ENCODE measurements at regions not wholly inside any gene's neighbourhood (a gene's known extent, or its start where the extent isn't known, plus 50 kb on each side); places are given as distances from the start of the nearest gene placed in this dataset.

- H3K36me3 ChIP-seq (ENCODE audit: insufficient read depth, low read length): no peaks in the 10 kb centered on the region
- no peaks in the 10 kb centered on the region for H3K9me2 ChIP-seq (ENCODE audit: insufficient read depth, low read length)
- BruUV-seq (replicated peaks): no TSS peak
- POLR2A ChIA-PET: interaction anchor here (0.8 kb wide), 1 partner anchor 15 kb away, joined by 4 read pairs; no protein-coding TSS in a partner anchor
- CTCF ChIA-PET (ENCODE audit: unreplicated experiment): no interaction called here
- H3K9me3 ChIP-seq (ENCODE audit: low read length): no peaks in the 10 kb centered on the region
- TF ChIP-seq EZH2phosphoT487 (IDR thresholded peaks at IDR 0.05; ENCODE audit: borderline replicate concordance, low read depth, low read length): no peak
- TF ChIP-seq CTCF (conservative IDR thresholded peaks at IDR 0.05; ENCODE audit: low read length): no peak
- no peak overlapping the region for H3K27ac ChIP-seq (ENCODE audit: low read depth, low read length, poor library complexity, severe bottlenecking)
- intact Hi-C loops (cut with micrococcal nuclease; ENCODE audit: unreplicated experiment): no loop called here
- H3K4me1 ChIP-seq (ENCODE audit: insufficient read depth, low read length, poor library complexity, severe bottlenecking): no peaks in the 10 kb centered on the region
- no peak overlapping the region for H3K4me2 ChIP-seq (ENCODE audit: low read length)
- no peak for DNase-seq (ENCODE audit: low spot score)
- H2AFZ ChIP-seq (ENCODE audit: low read length): no peak overlapping the region
- no peak overlapping the region for H3K4me3 ChIP-seq (ENCODE audit: low read depth, low read length, poor library complexity, severe bottlenecking)
- no peaks in the 10 kb centered on the region for H4K20me1 ChIP-seq (ENCODE audit: insufficient read depth, low read length)
- no peaks in the 10 kb centered on the region for H3K79me2 ChIP-seq (ENCODE audit: insufficient read depth, low read depth, low read length)
Measured at GRCh38 chr5:29370248-29370647, 1823.2 kb upstream of the CDH6 start.

GRCh38 chr5:29367176-29367833 lies 1826.2 kb upstream of the CDH6 start:
- H2AFZ ChIP-seq (ENCODE audit: low read length): no peak overlapping the region
- no peaks in the 10 kb centered on the region for H3K36me3 ChIP-seq (ENCODE audit: insufficient read depth, low read length)
- no peak for TF ChIP-seq EZH2phosphoT487 (IDR thresholded peaks at IDR 0.05; ENCODE audit: borderline replicate concordance, low read depth, low read length)
- TF ChIP-seq CTCF (conservative IDR thresholded peaks at IDR 0.05; ENCODE audit: low read length): no peak
- 0 out of 2 replicates have a peak, but pooled peaks cover 8% of the 10 kb centered on the region for H3K9me3 ChIP-seq (ENCODE audit: low read length)
- H4K20me1 ChIP-seq (ENCODE audit: insufficient read depth, low read length): no peaks in the 10 kb centered on the region
- no peaks in the 10 kb centered on the region for H3K9me2 ChIP-seq (ENCODE audit: insufficient read depth, low read length)
- no peak overlapping the region for H3K4me3 ChIP-seq (ENCODE audit: low read depth, low read length, poor library complexity, severe bottlenecking)
- no peak for DNase-seq (ENCODE audit: low spot score)
- no peak overlapping the region for H3K27ac ChIP-seq (ENCODE audit: low read depth, low read length, poor library complexity, severe bottlenecking)
- CTCF ChIA-PET (ENCODE audit: unreplicated experiment): no interaction called here
- POLR2A ChIA-PET: interaction anchor here (1.1 kb wide), 1 partner anchor 20 kb away, joined by 3 read pairs; no protein-coding TSS in a partner anchor
- intact Hi-C loops (cut with micrococcal nuclease; ENCODE audit: unreplicated experiment): no loop called here
- H3K4me2 ChIP-seq (ENCODE audit: low read length): no peak overlapping the region
- H3K4me1 ChIP-seq (ENCODE audit: insufficient read depth, low read length, poor library complexity, severe bottlenecking): no peaks in the 10 kb centered on the region
- no TSS peak for BruUV-seq (replicated peaks)
- no peaks in the 10 kb centered on the region for H3K79me2 ChIP-seq (ENCODE audit: insufficient read depth, low read depth, low read length)

GRCh38 chr5:29351170-29351569 lies 1842.3 kb upstream of the CDH6 start:
- H3K9me3 ChIP-seq (ENCODE audit: low read length): 0 out of 2 replicates have a peak, but pooled peaks cover 18% of the 10 kb centered on the region
- no TSS peak for BruUV-seq (replicated peaks)
- H3K4me2 ChIP-seq (ENCODE audit: low read length): no peak overlapping the region

More at GRCh38 chr5:29351170-29351569, 1842.3 kb upstream of the CDH6 start:
- Histone ChIP-seq H3K4me3 (ENCODE audit: low read depth, low read length, poor library complexity, severe bottlenecking) (no peak overlapping the region), H2AFZ (ENCODE audit: low read length) (no peak overlapping the region), H3K9me2 (ENCODE audit: insufficient read depth, low read length) (no peaks in the 10 kb centered on the region), H3K4me1 (ENCODE audit: insufficient read depth, low read length, poor library complexity, severe bottlenecking) (no peaks in the 10 kb centered on the region), H3K27ac (ENCODE audit: low read depth, low read length, poor library complexity, severe bottlenecking) (no peak overlapping the region), H3K36me3 (ENCODE audit: insufficient read depth, low read length) (no peaks in the 10 kb centered on the region), H4K20me1 (ENCODE audit: insufficient read depth, low read length) (no peaks in the 10 kb centered on the region), H3K79me2 (ENCODE audit: insufficient read depth, low read depth, low read length) (no peaks in the 10 kb centered on the region)
- intact Hi-C loops (cut with micrococcal nuclease; ENCODE audit: unreplicated experiment): no loop called here
- TF ChIP-seq CTCF (conservative IDR thresholded peaks at IDR 0.05; ENCODE audit: low read length): no peak
- no peak for TF ChIP-seq EZH2phosphoT487 (IDR thresholded peaks at IDR 0.05; ENCODE audit: borderline replicate concordance, low read depth, low read length)
- ChIA-PET CTCF (ENCODE audit: unreplicated experiment) (no interaction called here), POLR2A (no interaction called here)
- no peak for DNase-seq (ENCODE audit: low spot score)

Data from OCI-LY7 (cell line).